NCI-H345 (cell line): ENCODE measurements at regions not wholly inside any gene's neighbourhood (a gene's known extent, or its start where the extent isn't known, plus 50 kb on each side); places are given as distances from the start of the nearest gene placed in this dataset.
"Not testable (repeated sequence)": the region's sequence is repeated elsewhere in the genome, so short reads cannot be mapped to it uniquely, and the experiment has no call there.

ENCODE experiments used
- DNase-seq: peaks from one replicate; lab custom pipeline; 2025; lab: John Stamatoyannopoulos, UW

- DNase-seq = no peak
Measured at GRCh38 chr2:198913394-198914152, 544.2 kb downstream of the SATB2 start.

- no peak for DNase-seq
Measured at GRCh38 chr2:198909525-198910267, 548.0 kb downstream of the SATB2 start.

- DNase-seq = no peak
Measured at GRCh38 chr2:198905881-198906612, 551.7 kb downstream of the SATB2 start.

GRCh38 chr2:198901894-198902293 is 555.8 kb downstream of the SATB2 start:
- no peak for DNase-seq

GRCh38 chr2:198900141-198900540 is 557.6 kb downstream of the SATB2 start:
- DNase-seq = no peak

GRCh38 chr2:198890490-198890889 is 567.2 kb downstream of the SATB2 start:
- no peak for DNase-seq

GRCh38 chr2:198883604-198884003 is 574.1 kb downstream of the SATB2 start:
- no peak for DNase-seq

- DNase-seq = no peak
Measured at GRCh38 chr2:198880986-198881385, 576.8 kb downstream of the SATB2 start.

- DNase-seq = no peak
Measured at GRCh38 chr2:198880421-198880820, 577.3 kb downstream of the SATB2 start.

GRCh38 chr2:198874472-198874858 is 583.3 kb downstream of the SATB2 start:
- DNase-seq = no peak

- no peak for DNase-seq
Measured at GRCh38 chr2:198873503-198874471, 584.0 kb downstream of the SATB2 start.

- no peak for DNase-seq
Measured at GRCh38 chr2:198863655-198864054, 594.1 kb downstream of the SATB2 start.

GRCh38 chr2:198861080-198861479 is 596.7 kb downstream of the SATB2 start:
- DNase-seq = no peak

- DNase-seq = no peak
Measured at GRCh38 chr2:198857246-198857645, 600.5 kb downstream of the SATB2 start.

GRCh38 chr2:198855746-198856145 is 602.0 kb downstream of the SATB2 start:
- DNase-seq = not testable (repeated sequence)

GRCh38 chr2:198852248-198852647 is 605.5 kb downstream of the SATB2 start:
- no peak for DNase-seq

- DNase-seq = no peak
Measured at GRCh38 chr2:198825534-198825933, 632.2 kb downstream of the SATB2 start.

GRCh38 chr2:198817536-198817935 is 640.2 kb downstream of the SATB2 start:
- DNase-seq = no peak

- DNase-seq = no peak
Measured at GRCh38 chr2:198815626-198816025, 642.1 kb downstream of the SATB2 start.

- no peak for DNase-seq
Measured at GRCh38 chr2:198811198-198811597, 646.5 kb downstream of the SATB2 start.

- DNase-seq = no peak
Measured at GRCh38 chr2:198809976-198810375, 647.8 kb downstream of the SATB2 start.

- no peak for DNase-seq
Measured at GRCh38 chr2:198807131-198807530, 650.6 kb downstream of the SATB2 start.
